Trophoblast cell (in vitro differentiated cells and primary cell): ENCODE measurements at regions not wholly inside any gene's neighbourhood (a gene's known extent, or its start where the extent isn't known, plus 50 kb on each side); places are given as distances from the start of the nearest gene placed in this dataset.

Source experiments
- DNase-seq, 2 donors: peaks; one replicate each; pipeline ENCODE4 v3.0.0-alpha.2; 2016
- H2AFZ ChIP-seq: 2 replicates; pipeline ENCODE4 v1.6.1; 2013; ENCODE audit warnings: low read length, moderate library complexity, mild to moderate bottlenecking; ENCODE audit not compliant: insufficient read depth, poor library complexity
- H2AK5ac ChIP-seq: 2 replicates; pipeline ENCODE4 v1.6.1; 2013; ENCODE audit warnings: mild to moderate bottlenecking, low read length
- H2BK120ac ChIP-seq: 2 replicates; pipeline ENCODE4 v1.6.1; 2013; ENCODE audit warnings: low read length, mild to moderate bottlenecking, moderate library complexity; ENCODE audit not compliant: insufficient read depth, poor library complexity
- H2BK12ac ChIP-seq: 2 replicates; pipeline ENCODE4 v1.6.1; 2013; ENCODE audit warnings: mild to moderate bottlenecking, low read length, moderate library complexity
- H2BK5ac ChIP-seq: 2 replicates; pipeline ENCODE4 v1.6.1; 2013; ENCODE audit warnings: low read length, low read depth, moderate library complexity, mild to moderate bottlenecking; ENCODE audit not compliant: poor library complexity
- H3K14ac ChIP-seq: 2 replicates; pipeline ENCODE4 v1.6.1; 2013; ENCODE audit warnings: mild to moderate bottlenecking, low read length
- H3K18ac ChIP-seq: 2 replicates; pipeline ENCODE4 v1.6.1; 2013; ENCODE audit warnings: mild to moderate bottlenecking, low read length
- H3K23ac ChIP-seq: 2 replicates; pipeline ENCODE4 v1.6.1; 2013; ENCODE audit warnings: low read length
- H3K27ac ChIP-seq: 2 replicates; pipeline ENCODE4 v1.5.1; 2013; ENCODE audit warnings: low read depth, mild to moderate bottlenecking, inconsistent platforms, low read length, moderate library complexity
- H3K27me3 ChIP-seq: 2 replicates; pipeline ENCODE4 v1.6.1; 2013; ENCODE audit warnings: inconsistent platforms, mild to moderate bottlenecking, low read length, moderate library complexity; ENCODE audit not compliant: insufficient read depth
- H3K36me3 ChIP-seq, 2 experiments: 1 replicate in 1 of 2; 2 replicates in 1 of 2; pipeline ENCODE4 v1.6.1; 2013; ENCODE audit warnings: low read length in 2 of 2, mild to moderate bottlenecking in 2 of 2, moderate library complexity in 1 of 2; ENCODE audit not compliant: insufficient read depth in 2 of 2, control insufficient read depth in 1 of 2
- H3K4ac ChIP-seq: 2 replicates; pipeline ENCODE4 v1.6.1; 2013; ENCODE audit warnings: low read depth, mild to moderate bottlenecking, low read length, moderate library complexity
- H3K4me1 ChIP-seq, 2 experiments: 1 replicate in 1 of 2; 2 replicates in 1 of 2; pipeline ENCODE4 v1.6.1; 2013; ENCODE audit warnings: low read length in 2 of 2, mild to moderate bottlenecking in 2 of 2, moderate library complexity in 1 of 2; ENCODE audit not compliant: insufficient read depth in 2 of 2, control insufficient read depth in 1 of 2
- H3K4me2 ChIP-seq: 2 replicates; pipeline ENCODE4 v1.6.1; 2013; ENCODE audit warnings: inconsistent platforms, mild to moderate bottlenecking, low read length, moderate library complexity
- H3K4me3 ChIP-seq: 2 replicates; pipeline ENCODE4 v1.5.1; 2013; ENCODE audit warnings: mild to moderate bottlenecking, low read depth, low read length, inconsistent platforms
- H3K79me1 ChIP-seq: one replicate; pipeline ENCODE4 v1.6.1; 2013; ENCODE audit warnings: low read length
- H3K79me2 ChIP-seq: 2 replicates; pipeline ENCODE4 v1.6.1; 2013; ENCODE audit warnings: low read length, mild to moderate bottlenecking; ENCODE audit not compliant: control insufficient read depth, insufficient read depth, poor library complexity
- H3K9ac ChIP-seq: 2 replicates; pipeline ENCODE4 v1.6.1; 2013; ENCODE audit warnings: mild to moderate bottlenecking, low read length
- H3K9me3 ChIP-seq: 2 replicates; pipeline ENCODE4 v1.6.1; 2013; ENCODE audit warnings: low read depth, mild to moderate bottlenecking, control low read depth, inconsistent platforms, low read length; ENCODE audit not compliant: insufficient read depth
- H4K12ac ChIP-seq: 2 replicates; pipeline ENCODE4 v1.6.1; 2013; ENCODE audit warnings: low read depth, mild to moderate bottlenecking, low read length, moderate library complexity
- H4K8ac ChIP-seq: 2 replicates; pipeline ENCODE4 v1.6.1; 2013; ENCODE audit warnings: low read depth, mild to moderate bottlenecking, low read length, moderate library complexity
- H4K91ac ChIP-seq: one replicate; pipeline ENCODE4 v1.6.1; 2013; ENCODE audit warnings: low read depth, mild to moderate bottlenecking, low read length, moderate library complexity
- WGBS: extraction: QIAGEN DNeasy Blood & Tissue Kit; methylation state at CpG from one replicate; pipeline ENCODE4 v1.1.7; 2013; ENCODE audit warnings: missing lambda C conversion rate; ENCODE audit not compliant: insufficient read length, insufficient coverage; ENCODE audit errors: extremely low coverage; 5-methylcytosine and 5-hydroxymethylcytosine counted together

DNA sequence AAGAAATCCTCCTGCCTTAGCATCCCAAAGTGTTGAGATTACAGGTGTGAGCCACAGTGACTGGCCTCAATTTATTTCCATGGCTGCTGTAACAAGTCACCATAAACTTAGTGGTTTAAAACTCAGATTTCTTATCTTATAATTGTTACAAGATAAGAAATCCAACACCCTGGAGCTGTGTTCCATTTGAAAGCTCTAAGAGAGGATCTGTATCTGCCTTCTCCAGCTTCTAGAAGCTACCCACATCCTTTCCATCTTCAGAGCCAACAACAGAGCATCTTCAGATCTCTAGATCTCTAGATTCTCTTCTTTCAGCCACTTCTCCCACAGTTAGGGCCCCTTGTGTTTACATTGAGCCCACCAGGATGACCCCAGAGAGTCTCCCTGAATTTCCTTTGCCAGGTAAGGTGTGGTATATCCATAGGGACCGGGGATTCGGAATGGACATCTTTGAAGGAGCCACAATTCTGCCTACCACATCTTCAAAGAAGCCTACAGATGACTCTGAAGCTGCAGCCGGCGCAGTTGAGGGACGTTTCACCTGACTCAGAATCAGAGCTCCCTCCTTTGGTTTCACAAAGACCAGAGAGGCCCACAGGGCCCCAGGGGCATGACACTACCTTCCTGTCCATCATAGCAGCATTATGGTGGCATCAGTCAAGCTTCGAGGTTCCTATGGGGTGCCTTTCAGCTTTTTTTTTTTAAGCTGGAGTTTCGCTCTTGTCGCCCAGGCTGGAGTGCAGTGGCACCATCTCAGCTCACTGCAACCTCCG is 87.0 kb upstream of the IGF1R start:
- H4K8ac ChIP-seq, result no peak overlapping the region
- H2AK5ac ChIP-seq, result no peak overlapping the region
- no peaks in the 10 kb centered on the region for H3K79me2 ChIP-seq
- no peak overlapping the region for H3K4ac ChIP-seq
- H3K9ac ChIP-seq, result no peak overlapping the region
- H2BK120ac ChIP-seq, result peak overlapping the region; percentile 22
- H3K27ac ChIP-seq, result peak overlapping the region; percentile 69
- H3K4me2 ChIP-seq, result no peak overlapping the region
- no peak overlapping the region for H3K18ac ChIP-seq
- H3K36me3 ChIP-seq, result no peaks in the 10 kb centered on the region
- WGBS, result no CpG with 5 or more reads among the region's 9 CpGs
- H3K14ac ChIP-seq, result peak overlapping the region; percentile 15
- no peak overlapping the region for H2BK5ac ChIP-seq
- peak overlapping the region; percentile 57 for H4K91ac ChIP-seq
- no peaks in the 10 kb centered on the region for H3K27me3 ChIP-seq
- DNase-seq, result peak; percentile 51 to 82
- H3K4me3 ChIP-seq, result no peak overlapping the region
- H3K23ac ChIP-seq, result no peak overlapping the region
- peaks cover 2% of the 10 kb centered on the region for H3K9me3 ChIP-seq
- H2BK12ac ChIP-seq, result peak overlapping the region; percentile 73
- H3K4me1 ChIP-seq, result peaks cover 11 to 15% of the 10 kb centered on the region in 2 experiments
- no peak overlapping the region for H2AFZ ChIP-seq
- H3K79me1 ChIP-seq, result peaks cover 10% of the 10 kb centered on the region
- H4K12ac ChIP-seq, result no peak overlapping the region

DNA sequence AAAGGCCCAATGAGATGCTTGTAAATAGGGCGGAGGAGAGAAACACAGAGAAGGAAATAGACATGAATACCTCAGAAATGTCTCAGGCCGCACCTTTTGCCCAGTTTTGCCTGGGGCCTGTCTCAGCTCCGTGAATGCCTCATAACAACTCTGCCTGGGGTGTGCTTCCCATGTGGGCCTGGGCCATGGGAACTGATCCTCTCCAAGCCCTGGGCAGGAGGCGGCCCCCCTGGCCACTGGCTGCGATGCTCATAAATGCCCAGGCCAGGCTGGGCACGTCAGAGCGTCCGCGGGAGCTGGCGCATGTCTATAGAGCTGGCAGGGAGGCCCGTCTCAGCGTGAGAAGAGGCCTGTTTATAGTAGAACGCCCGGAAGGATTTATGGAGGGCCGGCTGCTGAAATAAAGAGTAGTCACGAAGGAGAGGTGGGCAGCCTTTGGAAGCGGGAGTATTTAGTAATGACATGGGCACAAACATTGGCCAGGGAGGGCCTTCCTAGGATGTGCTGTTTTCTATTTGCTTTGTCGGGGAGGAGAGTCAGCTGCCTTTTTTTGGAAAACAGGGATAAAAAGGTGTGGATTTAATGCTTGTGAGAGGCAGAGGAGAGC is 85.9 kb upstream of the IGF1R start:
- Histone ChIP-seq H3K18ac (no peak overlapping the region), H3K23ac (no peak overlapping the region), H3K9ac (no peak overlapping the region), H3K4me3 (no peak overlapping the region), H3K27me3 (no peaks in the 10 kb centered on the region), H3K4me2 (no peak overlapping the region), H3K79me2 (no peaks in the 10 kb centered on the region), H4K91ac (peak overlapping the region; percentile 88), H3K14ac (peak overlapping the region; percentile 65), H2BK5ac (peak overlapping the region; percentile 41), H3K27ac (peak overlapping the region; percentile 12), H2AK5ac (no peak overlapping the region), H4K8ac (peak overlapping the region; percentile 24), H3K4ac (no peak overlapping the region), H2AFZ (no peak overlapping the region), H3K9me3 (peaks cover 2% of the 10 kb centered on the region), H3K4me1 (peaks cover 11 to 15% of the 10 kb centered on the region in 2 experiments), H2BK120ac (peak overlapping the region; percentile 64), H4K12ac (no peak overlapping the region), H2BK12ac (peak overlapping the region; percentile 4), H3K36me3 (no peaks in the 10 kb centered on the region), H3K79me1 (peaks cover 10% of the 10 kb centered on the region)
- peak; percentile 90 to 94 for DNase-seq
- no CpG with 5 or more reads among the region's 18 CpGs for WGBS

DNA sequence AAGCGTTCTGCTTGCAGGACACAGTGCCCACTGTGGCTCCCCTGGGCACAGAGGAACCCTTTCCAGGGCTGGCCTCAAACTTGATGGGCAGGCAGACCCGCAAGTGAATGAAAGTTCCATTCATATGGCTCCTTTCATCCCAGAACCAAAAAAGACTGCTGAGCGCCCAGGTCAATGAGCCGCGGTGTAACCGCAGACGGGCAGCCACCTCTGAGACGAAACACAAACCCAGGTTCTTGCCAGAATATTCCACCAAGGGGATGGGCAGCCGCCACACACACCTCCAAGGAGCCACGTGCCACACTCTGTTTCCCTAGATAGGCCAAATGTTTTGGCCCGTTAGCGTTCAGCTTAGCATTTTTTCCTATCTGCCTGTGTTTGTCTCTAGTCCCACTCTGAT is 82.8 kb upstream of the IGF1R start:
- no peak overlapping the region for H3K18ac ChIP-seq
- H3K36me3 ChIP-seq, result no peaks in the 10 kb centered on the region

DNA sequence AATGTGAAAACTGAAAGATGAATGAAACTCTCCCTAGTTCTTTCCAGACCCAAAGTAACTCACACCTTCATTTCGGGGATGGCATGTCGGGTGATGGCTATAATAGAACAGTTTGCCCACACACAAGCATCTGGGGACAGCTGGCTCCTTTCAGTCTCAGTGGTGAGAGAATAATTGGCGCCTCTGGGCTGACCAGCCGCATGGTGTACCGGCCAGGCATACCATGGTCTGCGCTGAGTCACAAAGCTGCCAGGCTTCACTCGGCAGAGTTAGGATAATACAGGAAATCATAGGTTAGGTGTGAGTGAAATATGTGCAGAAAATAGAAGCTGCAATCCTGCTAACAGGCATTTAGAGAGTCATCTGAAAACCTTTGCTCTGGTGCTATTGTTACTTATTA is 80.4 kb upstream of the IGF1R start:
- no peak overlapping the region for H3K27ac ChIP-seq
- H3K14ac ChIP-seq, result no peak overlapping the region

More for the DNA sequence above, 82.8 kb upstream of the IGF1R start:
- no CpG with 5 or more reads among the region's 12 CpGs for WGBS
- Histone ChIP-seq H3K4ac (no peak overlapping the region), H2AFZ (no peak overlapping the region), H4K12ac (no peak overlapping the region), H3K27ac (no peak overlapping the region), H3K9me3 (peaks cover 2% of the 10 kb centered on the region), H3K4me2 (no peak overlapping the region), H3K79me2 (no peaks in the 10 kb centered on the region), H2BK12ac (no peak overlapping the region), H4K91ac (no peak overlapping the region), H2BK5ac (no peak overlapping the region), H3K27me3 (no peaks in the 10 kb centered on the region), H3K79me1 (peaks cover 10% of the 10 kb centered on the region), H3K9ac (no peak overlapping the region), H2BK120ac (no peak overlapping the region), H3K4me3 (no peak overlapping the region), H3K14ac (no peak overlapping the region), H4K8ac (no peak overlapping the region), H3K23ac (no peak overlapping the region), H3K4me1 (peaks cover 11 to 12% of the 10 kb centered on the region in 2 experiments), H2AK5ac (no peak overlapping the region)
- no peak for DNase-seq

More for the DNA sequence above, 80.4 kb upstream of the IGF1R start:
- Histone ChIP-seq H3K4me1 (peaks cover 0 to under 1% of the 10 kb centered on the region in 2 experiments), H3K18ac (no peak overlapping the region), H3K23ac (no peak overlapping the region), H3K79me2 (no peaks in the 10 kb centered on the region), H3K4me3 (no peak overlapping the region), H3K4me2 (no peak overlapping the region), H4K91ac (no peak overlapping the region), H3K27me3 (no peaks in the 10 kb centered on the region), H2BK12ac (no peak overlapping the region), H3K79me1 (peaks cover 2% of the 10 kb centered on the region), H3K9me3 (peaks cover 2% of the 10 kb centered on the region), H2AFZ (no peak overlapping the region), H3K36me3 (no peaks in the 10 kb centered on the region), H4K8ac (no peak overlapping the region), H3K9ac (no peak overlapping the region), H2BK5ac (no peak overlapping the region), H3K4ac (no peak overlapping the region), H4K12ac (no peak overlapping the region), H2BK120ac (no peak overlapping the region), H2AK5ac (no peak overlapping the region)
- WGBS, result no CpG with 5 or more reads among the region's 7 CpGs
- peak; percentile 37 to 45 for DNase-seq
